ENCODE measurements at regions not wholly inside any gene's neighbourhood (a gene's known extent, or its start where the extent isn't known, plus 50 kb on each side); places are given as distances from the start of the nearest gene placed in this dataset.

- Histone ChIP-seq H3T11ph (ENCODE audit: low read length) (no peak overlapping the region), H3K23ac (ENCODE audit: insufficient read length, low read depth, low read length) (no peak overlapping the region), H4K91ac (ENCODE audit: insufficient read length, low read depth, low read length) (no peak overlapping the region), H2BK15ac (ENCODE audit: low read depth, low read length) (no peak overlapping the region), H3K4ac (ENCODE audit: low read depth, low read length) (no peak overlapping the region), H3K9ac (ENCODE audit: extremely low read depth, insufficient read length, low read length) (no peak overlapping the region), H3K18ac (ENCODE audit: insufficient read length, low read depth, low read length) (no peak overlapping the region), H3K79me2 (ENCODE audit: insufficient read depth, low read length) (no peaks in the 10 kb centered on the region), H3K9me3 (ENCODE audit: control insufficient read depth, low read depth, low read length) (no peaks in the 10 kb centered on the region), H4K5ac (ENCODE audit: insufficient read length, low read depth, low read length) (no peak overlapping the region), H2BK20ac (ENCODE audit: low read depth, low read length, poor library complexity, severe bottlenecking) (no peak overlapping the region), H3K27ac (ENCODE audit: insufficient read length, low read depth, low read length) (no peak overlapping the region), H4K20me1 (ENCODE audit: control insufficient read depth, insufficient read depth, insufficient read length) (no peaks in the 10 kb centered on the region), H3K4me2 (ENCODE audit: insufficient read depth, insufficient read length, low read length) (no peak overlapping the region), H2BK5ac (ENCODE audit: insufficient read length, low read length) (no peak overlapping the region), H2AK5ac (ENCODE audit: insufficient read length, low read length) (no peak overlapping the region), H3K27me3 (ENCODE audit: insufficient read depth, low read length) (no peaks in the 10 kb centered on the region), H3K14ac (ENCODE audit: insufficient read depth, low read length) (no peak overlapping the region), H2BK120ac (ENCODE audit: low read depth, low read length, poor library complexity, severe bottlenecking) (no peak overlapping the region), H3K4me1 (ENCODE audit: insufficient read depth, low read length) (no peaks in the 10 kb centered on the region), H3K79me1 (ENCODE audit: insufficient read depth, low read depth, low read length, poor library complexity, severe bottlenecking) (no peaks in the 10 kb centered on the region), H3K23me2 (ENCODE audit: insufficient read length, low read depth, low read length, poor library complexity, severe bottlenecking) (no peaks in the 10 kb centered on the region), H4K8ac (replicated peaks; ENCODE audit: insufficient read length, low read depth, low read length) (no peak overlapping the region), H3K56ac (ENCODE audit: insufficient read length, low read depth, low read length) (no peak overlapping the region), H2AFZ (ENCODE audit: low read length) (no peak overlapping the region), H2BK12ac (ENCODE audit: insufficient read length, low read depth, low read length) (no peak overlapping the region)
- WGBS (ENCODE audit: extremely low coverage, insufficient read length, low lambda C conversion rate) = no CpG with 5 or more reads among the region's 4 CpGs
- no peak for DNase-seq
- H3K27me3 Mint-ChIP-seq (ENCODE audit: low read depth) = peaks cover 14% of the 10 kb centered on the region
- no peaks in the 10 kb centered on the region; a peak in 1 of 5 replicates for H3K9me3 Mint-ChIP-seq
- no peaks in the 10 kb centered on the region for H3K4me1 Mint-ChIP-seq
- H3K4me3 Mint-ChIP-seq = no peak overlapping the region
- no peaks in the 10 kb centered on the region; a peak in 1 of 7 replicates for H3K36me3 Mint-ChIP-seq (ENCODE audit: insufficient read depth in 1 of 3, low read depth in 3 of 3)
- no peak for TF ChIP-seq CTCF (conservative IDR thresholded peaks at IDR 0.05)
- no peak overlapping the region for H3K27ac Mint-ChIP-seq
Measured at GRCh38 chr12:128178565-128178964, 88.4 kb upstream of the TMEM132C start.

All from H9 (cell line).